Keratinocyte (primary cell): ENCODE measurements at regions not wholly inside any gene's neighbourhood (a gene's known extent, or its start where the extent isn't known, plus 50 kb on each side); places are given as distances from the start of the nearest gene placed in this dataset.

Source experiments
- DNase-seq: peaks from one replicate; pipeline ENCODE4 v3.0.0-alpha.2; 2011; ENCODE audit warnings: low read depth, missing footprints, low spot score
- FAIRE-seq: peaks from 2 replicates; lab custom pipeline; 2011; peaks lifted over from hg19 to GRCh38; lab: Jason Lieb, UNC
- H2AFZ ChIP-seq: 2 replicates; pipeline ENCODE4 v1.6.0; 2012; ENCODE audit warnings: low read length, control low read depth, inconsistent platforms; ENCODE audit not compliant: control insufficient read depth
- H3K27ac ChIP-seq: 2 replicates; pipeline ENCODE4 v1.5.1; 2011; ENCODE audit warnings: low read length; ENCODE audit not compliant: control insufficient read depth, insufficient read depth
- H3K27me3 ChIP-seq: 3 replicates; pipeline ENCODE4 v1.6.0; 2011; ENCODE audit warnings: low read length; ENCODE audit not compliant: control insufficient read depth, insufficient read depth; ENCODE audit errors: extremely low read depth
- H3K36me3 ChIP-seq, 2 experiments: 2 replicates in 1 of 2; 3 replicates in 1 of 2; pipeline ENCODE4 v1.5.1; 2011; ENCODE audit warnings: low read length in 2 of 2, mild to moderate bottlenecking in 1 of 2; ENCODE audit not compliant: control insufficient read depth in 2 of 2, insufficient read depth in 2 of 2; ENCODE audit errors: extremely low read depth in 1 of 2
- H3K4me1 ChIP-seq: 3 replicates; pipeline ENCODE4 v1.5.1; 2011; ENCODE audit warnings: low read length; ENCODE audit not compliant: control insufficient read depth, insufficient read depth; ENCODE audit errors: extremely low read depth
- H3K4me2 ChIP-seq: 3 replicates; pipeline ENCODE4 v1.6.0; 2011; ENCODE audit warnings: low read depth, low read length; ENCODE audit not compliant: control insufficient read depth, insufficient read depth; ENCODE audit errors: extremely low read depth
- H3K4me3 ChIP-seq, 3 experiments: fragments of 200-600 bp in 1 of 3; sonication (generic) in 1 of 3; 2 replicates in 2 of 3; 3 replicates in 1 of 3; pipeline ENCODE4 v1.5.1; 2011 to 2016; ENCODE audit warnings: low read length in 3 of 3, mild to moderate bottlenecking in 3 of 3, control low read depth in 2 of 3, inconsistent platforms in 1 of 3, low read depth in 1 of 3, mixed read lengths in 1 of 3, mixed run types in 1 of 3, moderate library complexity in 1 of 3; ENCODE audit not compliant: control insufficient read depth in 2 of 3, insufficient read depth in 2 of 3; ENCODE audit errors: extremely low read depth in 1 of 3
- H3K79me2 ChIP-seq: 2 replicates; pipeline ENCODE4 v1.6.0; 2012; ENCODE audit warnings: low read length; ENCODE audit not compliant: control insufficient read depth, insufficient read depth
- H3K9ac ChIP-seq: 3 replicates; pipeline ENCODE4 v1.6.0; 2011; ENCODE audit warnings: low read length; ENCODE audit not compliant: control insufficient read depth, insufficient read depth; ENCODE audit errors: extremely low read depth
- H3K9me1 ChIP-seq: 3 replicates; pipeline ENCODE4 v1.6.0; 2011; ENCODE audit warnings: low read length; ENCODE audit not compliant: control insufficient read depth, insufficient read depth; ENCODE audit errors: extremely low read depth
- H3K9me3 ChIP-seq: 2 replicates; pipeline ENCODE4 v1.5.1; 2012; ENCODE audit warnings: low read depth, low read length; ENCODE audit not compliant: control insufficient read depth
- H4K20me1 ChIP-seq: 3 replicates; pipeline ENCODE4 v1.6.0; 2011; ENCODE audit warnings: low read length; ENCODE audit not compliant: control insufficient read depth, insufficient read depth; ENCODE audit errors: extremely low read depth
- CTCF ChIP-seq, 3 experiments: IDR thresholded peaks in 1 of 3; conservative IDR thresholded peaks in 1 of 3; optimal IDR thresholded peaks in 1 of 3; 2 replicates in 2 of 3; 3 replicates in 1 of 3; pipeline versions ENCODE3 to v1.5.1; 2011; ENCODE audit warnings: low read length in 3 of 3, mild to moderate bottlenecking in 3 of 3, moderate library complexity in 2 of 3, control low read depth in 1 of 3, inconsistent platforms in 1 of 3; ENCODE audit not compliant: insufficient read depth in 2 of 3; ENCODE audit errors: extremely low read depth in 1 of 3
- EZH2 ChIP-seq: IDR thresholded peaks from one replicate; pipeline ENCODE4 v1.6.1; 2012; ENCODE audit warnings: inconsistent platforms, mild to moderate bottlenecking, low read length, moderate library complexity
- dilution Hi-C: fragments of 300-500 bp; cut with MboI; formaldehyde crosslinking; loops from one replicate; pipeline ENCODE4 v1.7.0; 2020; ENCODE audit warnings: low sequenced_read_pairs; ENCODE audit not compliant: extremely low pct_ligation_motif_present

- Histone ChIP-seq H3K27ac (no peak overlapping the region), H3K27me3 (no peaks in the 10 kb centered on the region), H3K79me2 (no peaks in the 10 kb centered on the region), H3K4me1 (no peaks in the 10 kb centered on the region), H3K9me1 (no peaks in the 10 kb centered on the region), H4K20me1 (no peaks in the 10 kb centered on the region), H3K9ac (no peak overlapping the region), H3K9me3 (no peaks in the 10 kb centered on the region), H3K4me2 (no peak overlapping the region), H3K4me3 (no peak overlapping the region), H2AFZ (no peak overlapping the region), H3K36me3 (no peaks in the 10 kb centered on the region)
- dilution Hi-C loops: no loop called here
- no peak for TF ChIP-seq EZH2
- TF ChIP-seq CTCF (optimal IDR thresholded peaks at IDR 0.05 in 1 of 3, IDR thresholded peaks at IDR 0.05 in 1 of 3, conservative IDR thresholded peaks at IDR 0.05 in 1 of 3; ENCODE audit: extremely low read depth in 1 of 3, insufficient read depth in 2 of 3, low read length in 3 of 3): no peak
- FAIRE-seq: no peak
- no peak for DNase-seq
Observed at GRCh38 chr12:126949558-126949957, 1317.4 kb upstream of the TMEM132C start.

GRCh38 chr12:126950266-126950665 lies 1316.7 kb upstream of the TMEM132C start:
- no peak overlapping the region for H2AFZ ChIP-seq
- H3K9ac ChIP-seq: no peak overlapping the region
- FAIRE-seq (no peak), DNase-seq (no peak)
- H3K79me2 ChIP-seq: no peaks in the 10 kb centered on the region
- dilution Hi-C loops: no loop called here
- no peaks in the 10 kb centered on the region for H3K9me1 ChIP-seq
- H3K9me3 ChIP-seq: no peaks in the 10 kb centered on the region
- no peaks in the 10 kb centered on the region for H3K27me3 ChIP-seq
- TF ChIP-seq EZH2 (no peak), CTCF (optimal IDR thresholded peaks at IDR 0.05 in 1 of 3, IDR thresholded peaks at IDR 0.05 in 1 of 3, conservative IDR thresholded peaks at IDR 0.05 in 1 of 3; ENCODE audit: extremely low read depth in 1 of 3, insufficient read depth in 2 of 3, low read length in 3 of 3) (no peak)
- no peak overlapping the region for H3K27ac ChIP-seq
- H3K4me1 ChIP-seq: no peaks in the 10 kb centered on the region
- H3K4me2 ChIP-seq: no peak overlapping the region
- H3K36me3 ChIP-seq: no peaks in the 10 kb centered on the region
- no peaks in the 10 kb centered on the region for H4K20me1 ChIP-seq
- H3K4me3 ChIP-seq: no peak overlapping the region
